Panc1 (cell line): ENCODE measurements at regions not wholly inside any gene's neighbourhood (a gene's known extent, or its start where the extent isn't known, plus 50 kb on each side); places are given as distances from the start of the nearest gene placed in this dataset.

Experiments
- ATAC-seq: fragments of 200-7000 bp; cut with Tn5 transposase; 2 replicates; pipeline ENCODE4 v1.9.1; 2020; ENCODE audit warnings: mild to moderate bottlenecking, moderate library complexity
- BruUV-seq: library from RNA; stranded (reverse); fragments of 400-500 nt; replicated peaks from 2 replicates; lab custom pipeline; 2021; lab: Mats Ljungman, UMichigan
- CTCF ChIA-PET: fragments of 300-600 bp; sonication (Branson Sonifier 250); formaldehyde crosslinking; loops from one replicate; lab custom pipeline; 2022; ENCODE audit warnings: antibody characterized with exemption; lab: Charles Lee
- POLR2A ChIA-PET: fragments of 300-600 bp; sonication (Branson Sonifier 250); formaldehyde crosslinking; loops from one replicate; lab custom pipeline; 2022; ENCODE audit warnings: antibody characterized with exemption; lab: Charles Lee
- DNase-seq: peaks from one replicate; pipeline ENCODE4 v3.0.0-alpha.2; 2010; ENCODE audit warnings: low read depth, low spot score
- H3K27ac ChIP-seq: 2 replicates; pipeline ENCODE4 v1.5.1; 2011; ENCODE audit warnings: mild to moderate bottlenecking, low read length, inconsistent platforms
- H3K27me3 ChIP-seq: fragments of 200-500 bp; sonication (Bioruptor generic); 2 replicates; pipeline ENCODE4 v1.6.0; 2014; ENCODE audit warnings: low read length, inconsistent platforms; ENCODE audit not compliant: control insufficient read depth, insufficient read depth
- H3K36me3 ChIP-seq: fragments of 200-500 bp; sonication (Bioruptor generic); 2 replicates; pipeline ENCODE4 v1.5.1; 2014; ENCODE audit warnings: inconsistent platforms, mild to moderate bottlenecking, low read length, moderate library complexity; ENCODE audit not compliant: control insufficient read depth, insufficient read depth
- H3K4me1 ChIP-seq: 2 replicates; pipeline ENCODE4 v1.5.1; 2011; ENCODE audit warnings: inconsistent platforms, mild to moderate bottlenecking, low read length, moderate library complexity; ENCODE audit not compliant: control insufficient read depth, insufficient read depth
- H3K4me3 ChIP-seq, 2 experiments: 2 replicates each; pipeline ENCODE4 v1.5.1; 2011 to 2012; ENCODE audit warnings: low read depth in 2 of 2, low read length in 2 of 2, mild to moderate bottlenecking in 2 of 2, inconsistent platforms in 1 of 2, moderate library complexity in 1 of 2
- H3K9me3 ChIP-seq: fragments of 200-500 bp; sonication (Bioruptor generic); 2 replicates; pipeline ENCODE4 v1.5.1; 2014; ENCODE audit warnings: low read depth, mild to moderate bottlenecking, inconsistent platforms, low read length, moderate library complexity; ENCODE audit not compliant: control insufficient read depth, insufficient read depth
- CTCF ChIP-seq: fragments of 450-650 bp; IDR thresholded peaks from 2 replicates; pipeline ENCODE4 v1.5.1; 2017; ENCODE audit warnings: mild to moderate bottlenecking
- POLR2AphosphoS5 ChIP-seq: IDR thresholded peaks from 2 replicates; pipeline ENCODE4 v1.6.1; 2012; ENCODE audit warnings: mild to moderate bottlenecking, low read depth, low read length, moderate library complexity
- REST ChIP-seq, 2 experiments: IDR thresholded peaks; 2 replicates each; pipeline ENCODE4 v1.6.1; 2011 to 2012; ENCODE audit warnings: low read depth in 2 of 2, control low read depth in 1 of 2, low read length in 1 of 2, mild to moderate bottlenecking in 1 of 2, moderate library complexity in 1 of 2; ENCODE audit not compliant: insufficient read depth in 1 of 2
- SIN3A ChIP-seq: IDR thresholded peaks from 2 replicates; pipeline ENCODE4 v1.6.1; 2012; ENCODE audit warnings: low read depth, mild to moderate bottlenecking, low read length, moderate library complexity, borderline replicate concordance; ENCODE audit not compliant: insufficient read depth
- TCF7L2 ChIP-seq: IDR thresholded peaks from 2 replicates; pipeline ENCODE4 v1.6.1; 2011; ENCODE audit warnings: mild to moderate bottlenecking, low read depth, low read length, inconsistent platforms
- in situ Hi-C: cut with HindIII; loops from 2 replicates; pipeline ENCODE4 v1.10.0; 2016; ENCODE audit warnings: low sequenced_read_pairs, low pct_unique_long_range_greater_than_20kb
- intact Hi-C: fragments of 100-400 bp; cut with micrococcal nuclease; formaldehyde crosslinking; loops from one replicate; pipeline ENCODE4 v1.10.0; 2022; ENCODE audit not compliant: unreplicated experiment

- Histone ChIP-seq H3K4me1 (no peaks in the 10 kb centered on the region), H3K36me3 (no peaks in the 10 kb centered on the region), H3K9me3 (no peaks in the 10 kb centered on the region), H3K27ac (no peak overlapping the region), H3K4me3 (no peak overlapping the region), H3K27me3 (no peaks in the 10 kb centered on the region)
- in situ Hi-C loops (no loop called here), intact Hi-C loops (no loop called here)
- CTCF ChIA-PET, result no interaction called here
- DNase-seq, result no peak
- ATAC-seq, result no peak
- POLR2A ChIA-PET, result no interaction called here
- no peak for TF ChIP-seq TCF7L2
- no peak for TF ChIP-seq REST (IDR thresholded peaks at IDR 0.05; ENCODE audit: insufficient read depth in 1 of 2, low read depth in 2 of 2, low read length in 1 of 2)
- no peak for TF ChIP-seq CTCF
- no peak for TF ChIP-seq POLR2AphosphoS5
- no peak for TF ChIP-seq SIN3A
- BruUV-seq, result no TSS peak
Measured at GRCh38 chr16:24463196-24463945, 76.0 kb upstream of the RBBP6 start.

GRCh38 chr16:24471561-24472350 is 67.6 kb upstream of the RBBP6 start:
- Histone ChIP-seq H3K9me3 (no peaks in the 10 kb centered on the region), H3K4me3 (no peak overlapping the region), H3K27me3 (no peaks in the 10 kb centered on the region), H3K27ac (no peak overlapping the region), H3K36me3 (no peaks in the 10 kb centered on the region), H3K4me1 (no peaks in the 10 kb centered on the region)
- ATAC-seq, result no peak
- BruUV-seq, result no TSS peak
- in situ Hi-C loops (no loop called here), intact Hi-C loops (no loop called here)
- TF ChIP-seq TCF7L2 (no peak), CTCF (no peak), REST (IDR thresholded peaks at IDR 0.05; ENCODE audit: insufficient read depth in 1 of 2, low read depth in 2 of 2, low read length in 1 of 2) (no peak), SIN3A (no peak), POLR2AphosphoS5 (no peak)
- POLR2A ChIA-PET, result no interaction called here
- no peak for DNase-seq
- CTCF ChIA-PET, result no interaction called here
